ENCODE measurements at regions not wholly inside any gene's neighbourhood (a gene's known extent, or its start where the extent isn't known, plus 50 kb on each side); places are given as distances from the start of the nearest gene placed in this dataset.
A peak's percentile ranks its signal among the peaks of the same experiment; 100 is the strongest.
"Not testable (repeated sequence)": the region's sequence is repeated elsewhere in the genome, so short reads cannot be mapped to it uniquely, and the experiment has no call there.

GRCh38 chr9:6160579-6160978, 55.0 kb upstream of the IL33 start:
- Mint-ChIP-seq H3K4me3 (no peak overlapping the region), H3K36me3 (peaks cover 0 to 23% (median 4%) of the 10 kb centered on the region in 3 donors), H3K27me3 (peaks cover 0 to 9% (median 4%) of the 10 kb centered on the region in 5 donors), H3K4me1 (no peaks in the 10 kb centered on the region), H3K9me3 (peaks cover 11 to 38% (median 25%) of the 10 kb centered on the region in 9 donors), H3K27ac (no peak overlapping the region)
- POLR2A ChIA-PET, result no interaction called here
- ATAC-seq (no peak), DNase-seq (no peak)

DNA sequence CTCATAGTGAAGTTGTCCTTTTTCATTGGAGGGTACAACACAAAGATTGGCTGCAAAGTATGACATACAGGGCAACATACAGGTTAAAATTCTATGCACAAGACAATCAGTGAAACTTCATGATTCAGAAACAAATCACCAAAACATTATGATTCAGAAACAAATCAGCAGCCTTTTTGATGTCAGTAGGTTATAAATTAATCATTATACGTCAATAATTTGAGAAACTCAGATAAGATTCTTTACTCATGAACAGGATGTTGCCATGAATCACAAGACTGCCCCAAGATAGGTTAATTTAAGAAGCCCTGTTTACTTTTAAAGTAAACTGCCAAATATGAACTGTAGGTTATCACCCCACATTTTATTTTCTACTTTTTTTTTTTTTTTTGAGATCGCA, 62.2 kb upstream of the IL33 start:
- POLR2A ChIA-PET, result no interaction called here
- H3K4me3 Mint-ChIP-seq, result no peak overlapping the region
- peaks cover 0 to 4% (median 0%) of the 10 kb centered on the region in 3 donors for H3K36me3 Mint-ChIP-seq

GRCh38 chr9:6152788-6153187, 62.8 kb upstream of the IL33 start:
- peaks cover 0 to 4% (median 0%) of the 10 kb centered on the region in 3 donors for H3K36me3 Mint-ChIP-seq
- ATAC-seq (no peak), DNase-seq (no peak)
- H3K27me3 Mint-ChIP-seq, result peaks cover 4 to 32% (median 16%) of the 10 kb centered on the region in 5 donors
- no peak overlapping the region for H3K27ac Mint-ChIP-seq
- POLR2A ChIA-PET, result no interaction called here
- no peak overlapping the region for H3K4me3 Mint-ChIP-seq
- H3K4me1 Mint-ChIP-seq, result no peaks in the 10 kb centered on the region
- peaks cover 0 to 12% (median 3%) of the 10 kb centered on the region in 9 donors for H3K9me3 Mint-ChIP-seq

More for the DNA sequence above, 62.2 kb upstream of the IL33 start:
- Mint-ChIP-seq H3K27ac (no peak overlapping the region), H3K4me1 (no peaks in the 10 kb centered on the region), H3K27me3 (peaks cover 4 to 32% (median 16%) of the 10 kb centered on the region in 5 donors), H3K9me3 (peaks cover 0 to 12% (median 3%) of the 10 kb centered on the region in 9 donors)
- ATAC-seq, result no peak
- DNase-seq, result no peak

GRCh38 chr9:6150483-6150882, 65.1 kb upstream of the IL33 start:
- DNase-seq (no peak), ATAC-seq (no peak)
- Mint-ChIP-seq H3K4me1 (no peaks in the 10 kb centered on the region), H3K9me3 (peaks cover 0 to 5% (median 0%) of the 10 kb centered on the region in 9 donors), H3K27ac (no peak overlapping the region), H3K36me3 (peaks cover 0 to 4% (median 0%) of the 10 kb centered on the region in 3 donors), H3K27me3 (peaks cover 4 to 32% (median 16%) of the 10 kb centered on the region in 5 donors), H3K4me3 (no peak overlapping the region)
- POLR2A ChIA-PET, result no interaction called here

DNA sequence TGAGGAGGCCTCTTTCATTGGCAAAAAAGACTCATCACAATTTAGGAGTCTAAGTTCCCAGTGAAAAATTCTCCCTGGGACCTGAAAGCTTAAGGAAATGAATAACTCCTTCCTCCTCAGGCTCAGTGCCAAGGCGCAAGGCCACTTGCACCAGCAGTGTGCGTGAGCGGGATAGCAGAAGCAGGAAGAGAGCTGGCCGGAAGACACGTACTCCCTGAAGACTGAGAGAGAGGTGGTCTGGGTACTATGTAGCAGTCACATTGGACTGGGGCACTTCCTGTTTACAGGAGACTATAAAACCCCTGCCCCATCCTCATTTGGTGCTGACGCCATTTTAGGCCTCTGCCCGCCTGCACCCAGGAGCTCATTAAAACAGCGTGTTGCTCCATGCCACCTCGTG, 66.3 kb upstream of the IL33 start:
- no peaks in the 10 kb centered on the region for H3K4me1 Mint-ChIP-seq
- ATAC-seq, result no peak

DNA sequence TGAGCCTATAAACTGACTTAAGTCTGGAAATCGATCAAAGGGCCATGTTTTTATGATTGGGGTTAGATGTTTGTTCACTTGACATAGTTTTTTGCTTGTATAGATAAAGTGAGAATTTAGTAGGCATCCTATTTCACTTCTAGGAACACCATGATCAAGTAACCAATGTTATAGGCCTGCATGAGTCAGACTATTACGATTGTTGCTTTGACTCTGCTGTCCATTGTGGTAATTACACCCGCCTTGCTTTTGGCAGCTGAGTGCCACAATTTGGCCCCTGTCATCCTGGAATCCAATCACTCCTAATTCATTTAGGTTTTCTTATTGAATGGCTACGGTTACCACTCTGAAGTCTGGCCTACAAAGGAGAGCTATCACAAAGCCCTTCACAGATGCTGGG, 67.8 kb upstream of the IL33 start:
- Mint-ChIP-seq H3K36me3 (peaks cover 0 to 11% (median 0%) of the 10 kb centered on the region in 3 donors), H3K4me3 (no peak overlapping the region), H3K9me3 (peaks cover 0 to 8% (median under 1%) of the 10 kb centered on the region in 9 donors), H3K27ac (no peak overlapping the region), H3K27me3 (peaks cover 4 to 25% (median 12%) of the 10 kb centered on the region in 5 donors), H3K4me1 (no peaks in the 10 kb centered on the region)
- DNase-seq, result no peak
- no peak for ATAC-seq
- POLR2A ChIA-PET, result no interaction called here

More for the DNA sequence above, 66.3 kb upstream of the IL33 start:
- no peak for DNase-seq
- Mint-ChIP-seq H3K9me3 (peaks cover 0 to 5% (median 0%) of the 10 kb centered on the region in 9 donors), H3K27me3 (peaks cover 4 to 32% (median 16%) of the 10 kb centered on the region in 5 donors), H3K27ac (no peak overlapping the region), H3K4me3 (no peak overlapping the region), H3K36me3 (peaks cover 0 to 4% (median 0%) of the 10 kb centered on the region in 3 donors)
- POLR2A ChIA-PET, result no interaction called here

DNA sequence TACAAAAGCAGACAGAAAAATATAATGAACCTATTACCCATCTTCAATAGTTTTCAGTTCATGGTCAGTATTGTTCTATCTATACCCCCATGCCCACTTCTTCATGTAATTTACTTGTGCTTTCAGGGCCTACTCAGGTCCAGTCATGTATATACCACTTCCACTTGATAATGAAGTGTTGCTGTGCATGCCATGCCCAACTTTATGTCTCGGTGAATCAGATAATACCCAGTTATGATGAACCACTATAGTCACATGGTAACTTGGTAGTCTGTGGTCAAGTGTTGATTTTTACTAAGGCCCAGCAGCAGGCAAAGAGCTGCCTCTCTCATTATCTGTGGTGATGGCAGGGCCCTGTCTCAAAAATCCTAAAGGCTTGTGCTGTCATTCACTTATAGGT, 70.7 kb upstream of the IL33 start:
- Mint-ChIP-seq H3K27ac (no peak overlapping the region), H3K4me1 (no peaks in the 10 kb centered on the region), H3K36me3 (peaks cover 0 to 12% (median 0%) of the 10 kb centered on the region in 3 donors), H3K4me3 (no peak overlapping the region), H3K27me3 (peaks cover 0 to 3% (median 0%) of the 10 kb centered on the region in 5 donors), H3K9me3 (peaks cover 0 to 17% (median 7%) of the 10 kb centered on the region in 9 donors)
- ATAC-seq, result no peak
- POLR2A ChIA-PET, result no interaction called here
- no peak for DNase-seq

GRCh38 chr9:6142799-6143454, 72.7 kb upstream of the IL33 start:
- POLR2A ChIA-PET, result no interaction called here
- H3K27ac Mint-ChIP-seq, result peak overlapping the region in 1 of 10 donors; percentile 8
- H3K27me3 Mint-ChIP-seq, result peaks cover 0 to 4% (median 3%) of the 10 kb centered on the region in 5 donors
- DNase-seq, result no peak
- peaks cover 0 to 12% (median 0%) of the 10 kb centered on the region in 3 donors for H3K36me3 Mint-ChIP-seq
- H3K4me3 Mint-ChIP-seq, result no peak overlapping the region
- no peak for ATAC-seq
- peaks cover 0 to 23% (median 10%) of the 10 kb centered on the region in 9 donors for H3K9me3 Mint-ChIP-seq
- H3K4me1 Mint-ChIP-seq, result no peaks in the 10 kb centered on the region

DNA sequence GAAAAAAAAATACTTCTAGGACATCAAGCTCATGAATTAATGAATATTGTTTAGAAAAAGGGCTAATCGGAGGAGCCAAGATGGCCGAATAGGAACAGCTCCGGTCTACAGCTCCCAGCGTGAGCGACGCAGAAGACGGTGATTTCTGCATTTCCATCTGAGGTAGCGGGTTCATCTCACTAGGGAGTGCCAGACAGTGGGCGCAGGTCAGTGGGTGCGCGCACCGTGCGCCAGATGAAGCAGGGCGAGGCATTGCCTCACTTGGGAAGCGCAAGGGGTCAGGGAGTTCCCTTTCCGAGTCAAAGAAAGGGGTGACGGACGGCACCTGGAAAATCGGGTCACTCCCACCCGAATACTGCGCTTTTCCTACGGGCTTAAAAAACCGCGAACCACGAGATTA, 79.8 kb upstream of the IL33 start:
- Mint-ChIP-seq H3K27ac (peak overlapping the region in 3 of 10 donors; percentile 31 to 83 (median 46)), H3K4me3 (peak overlapping the region in 2 of 10 donors; percentile 34 to 43)
- DNase-seq, H3K4me1 Mint-ChIP-seq, H3K9me3 Mint-ChIP-seq, H3K27me3 Mint-ChIP-seq, H3K36me3 Mint-ChIP-seq, POLR2A ChIA-PET, ATAC-seq: not testable (repeated sequence)

DNA sequence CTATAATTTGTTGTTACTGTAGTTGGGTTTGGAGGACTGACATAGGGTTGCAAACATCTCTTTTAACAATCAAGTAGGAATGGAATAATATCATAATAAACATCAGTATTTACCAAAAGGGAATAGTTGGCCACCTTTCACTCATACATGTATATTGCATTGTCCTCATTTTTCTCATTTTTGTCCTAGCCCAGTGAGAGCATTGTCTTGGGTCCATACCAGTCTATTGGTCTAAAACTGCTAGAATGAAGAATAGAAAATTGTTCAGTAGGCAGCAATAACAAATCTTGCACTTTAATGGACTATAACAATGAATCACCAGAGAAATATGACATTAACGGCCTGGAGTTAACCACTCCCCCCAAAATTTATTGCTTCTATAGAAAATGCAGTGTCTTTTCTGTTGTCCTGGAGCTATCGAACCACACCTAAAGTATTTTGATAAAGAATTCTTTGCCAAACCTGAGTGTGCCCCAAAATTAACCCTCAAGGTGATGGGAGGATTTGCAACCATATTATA, 80.9 kb upstream of the IL33 start:
- Mint-ChIP-seq H3K9me3 (peaks cover 0 to 10% (median 3%) of the 10 kb centered on the region in 9 donors), H3K4me3 (no peak overlapping the region), H3K27ac (no peak overlapping the region), H3K4me1 (peaks cover 0 to 3% (median 0%) of the 10 kb centered on the region in 4 donors), H3K27me3 (peaks cover 2 to 12% (median 4%) of the 10 kb centered on the region in 5 donors), H3K36me3 (peaks cover 0 to 3% (median 0%) of the 10 kb centered on the region in 3 donors)
- ATAC-seq (no peak), DNase-seq (no peak)
- POLR2A ChIA-PET, result no interaction called here

- H3K36me3 Mint-ChIP-seq, result peaks cover 0 to 3% (median 0%) of the 10 kb centered on the region in 3 donors
- no peak for ATAC-seq
- no peak overlapping the region for H3K4me3 Mint-ChIP-seq
- peaks cover 0 to 3% (median 0%) of the 10 kb centered on the region in 4 donors for H3K4me1 Mint-ChIP-seq
- peaks cover 0 to 8% (median 3%) of the 10 kb centered on the region in 9 donors for H3K9me3 Mint-ChIP-seq
- no peak for DNase-seq
- POLR2A ChIA-PET, result no interaction called here
- no peak overlapping the region for H3K27ac Mint-ChIP-seq
- H3K27me3 Mint-ChIP-seq, result peaks cover 3 to 16% (median 14%) of the 10 kb centered on the region in 5 donors
These were observed 82.1 kb upstream of the IL33 start for GRCh38 chr9:6133346-6134063.

GRCh38 chr9:6132650-6133049, 83.0 kb upstream of the IL33 start:
- Mint-ChIP-seq H3K9me3 (peaks cover 0 to 2% (median 0%) of the 10 kb centered on the region in 9 donors), H3K36me3 (peaks cover 0 to 3% (median 0%) of the 10 kb centered on the region in 3 donors), H3K27ac (peak overlapping the region in 1 of 10 donors; percentile 6), H3K27me3 (peaks cover 3 to 14% (median 13%) of the 10 kb centered on the region in 5 donors), H3K4me3 (no peak overlapping the region), H3K4me1 (peaks cover 0 to 3% (median 0%) of the 10 kb centered on the region in 4 donors)
- DNase-seq (no peak), ATAC-seq (no peak)
- POLR2A ChIA-PET, result no interaction called here

DNA sequence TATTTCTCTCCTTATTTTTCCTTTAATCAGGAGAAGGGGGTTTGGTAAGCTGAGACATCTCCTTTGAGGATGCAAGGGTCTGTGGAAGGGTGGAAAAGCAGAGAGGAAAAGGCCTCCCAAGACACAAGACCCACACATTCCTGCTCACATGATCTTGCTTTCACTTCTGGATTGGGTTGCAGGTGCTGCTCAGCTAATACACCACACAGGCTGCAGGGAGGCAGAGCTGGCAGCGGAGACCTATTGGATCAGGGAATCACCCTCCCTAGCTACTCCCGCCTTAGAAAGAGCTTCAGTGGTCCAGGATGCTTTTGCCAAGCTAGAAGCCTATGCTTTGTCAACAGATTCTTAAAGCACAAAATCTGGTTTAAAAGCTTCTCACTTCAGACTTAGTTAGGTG, 87.6 kb upstream of the IL33 start:
- H3K4me1 Mint-ChIP-seq, result no peaks in the 10 kb centered on the region
- POLR2A ChIA-PET, result no interaction called here
- H3K9me3 Mint-ChIP-seq, result no peaks in the 10 kb centered on the region
- no peak overlapping the region for H3K4me3 Mint-ChIP-seq
- H3K27ac Mint-ChIP-seq, result no peak overlapping the region
- H3K36me3 Mint-ChIP-seq, result no peaks in the 10 kb centered on the region
- ATAC-seq, result no peak
- DNase-seq, result no peak
- H3K27me3 Mint-ChIP-seq, result peaks cover 8 to 30% (median 15%) of the 10 kb centered on the region in 5 donors

Data from naive thymus-derived CD8-positive, alpha-beta T cell (primary cell).